GM21390 (cell line): ENCODE measurements at regions not wholly inside any gene's neighbourhood (a gene's known extent, or its start where the extent isn't known, plus 50 kb on each side); places are given as distances from the start of the nearest gene placed in this dataset.

Source experiments
- ATAC-seq: cut with Tn5 transposase; IDR thresholded peaks from one replicate; pipeline ENCODE4 v1.9.1; 2021; ENCODE audit not compliant: unreplicated experiment

GRCh38 chr9:109728686-109729300, 51.2 kb upstream of the PALM2AKAP2 start:
- no peak for ATAC-seq

- ATAC-seq, result no peak
Observed at GRCh38 chr9:109729513-109729912, 50.5 kb upstream of the PALM2AKAP2 start.
